ENCODE measurements at regions not wholly inside any gene's neighbourhood (a gene's known extent, or its start where the extent isn't known, plus 50 kb on each side); places are given as distances from the start of the nearest gene placed in this dataset.

GRCh38 chrX:109936598-109936997 lies 66.3 kb upstream of the TMEM164 start:
- peak in 2 of 4 donors; percentile 29 to 35 for ATAC-seq
- Histone ChIP-seq H3K9me3 (no peaks in the 10 kb centered on the region), H3K36me3 (no peaks in the 10 kb centered on the region), H3K27me3 (peaks cover 0 to 17% (median 0%) of the 10 kb centered on the region in 9 donors), H3K4me3 (no peak overlapping the region), H3K4me1 (no peaks in the 10 kb centered on the region), H3K27ac (no peak overlapping the region)
- 59 to 76% (median 63%) methylated on average over 4 of the region's 4 CpGs for WGBS, 4 donors
- no peak for DNase-seq
- TF ChIP-seq CTCF (IDR thresholded peaks at IDR 0.05): no peak
- TF ChIP-seq POLR2A (IDR thresholded peaks at IDR 0.05): no peak
- intact Hi-C loops (cut with DNase I): no loop called here

GRCh38 chrX:109939498-109939897 lies 63.4 kb upstream of the TMEM164 start:
- no peak for DNase-seq
- H3K27me3 ChIP-seq: peaks cover 0 to 29% (median 0%) of the 10 kb centered on the region in 9 donors
- H3K27ac ChIP-seq: no peak overlapping the region
- intact Hi-C loops (cut with DNase I): no loop called here
- H3K36me3 ChIP-seq: no peaks in the 10 kb centered on the region
- H3K4me3 ChIP-seq: no peak overlapping the region
- no peak for ATAC-seq
- TF ChIP-seq POLR2A (IDR thresholded peaks at IDR 0.05) (no peak), CTCF (IDR thresholded peaks at IDR 0.05) (no peak)
- no peaks in the 10 kb centered on the region for H3K4me1 ChIP-seq
- 75 to 96% (median 85%) methylated on average over 2 of the region's 2 CpGs for WGBS, 4 donors
- H3K9me3 ChIP-seq: no peaks in the 10 kb centered on the region

GRCh38 chrX:109940411-109940810 lies 62.5 kb upstream of the TMEM164 start:
- Histone ChIP-seq H3K9me3 (no peaks in the 10 kb centered on the region), H3K4me1 (no peaks in the 10 kb centered on the region), H3K27ac (no peak overlapping the region), H3K27me3 (peaks cover 0 to 29% (median 0%) of the 10 kb centered on the region in 9 donors), H3K36me3 (no peaks in the 10 kb centered on the region), H3K4me3 (no peak overlapping the region)
- DNase-seq: no peak
- TF ChIP-seq CTCF (IDR thresholded peaks at IDR 0.05) (no peak), POLR2A (IDR thresholded peaks at IDR 0.05) (no peak)
- no peak for ATAC-seq
- intact Hi-C loops (cut with DNase I): no loop called here
- WGBS, 4 donors: 69 to 97% (median 92%) methylated on average over 2 of the region's 2 CpGs

- intact Hi-C loops (cut with DNase I): no loop called here
- H3K36me3 ChIP-seq: no peaks in the 10 kb centered on the region
- TF ChIP-seq CTCF (IDR thresholded peaks at IDR 0.05) (no peak), POLR2A (IDR thresholded peaks at IDR 0.05) (no peak)
- ATAC-seq: no peak
- no peak overlapping the region for H3K27ac ChIP-seq
- H3K4me1 ChIP-seq: no peaks in the 10 kb centered on the region
- WGBS, 4 donors: 57 to 74% (median 66%) methylated on average over 2 of the region's 2 CpGs
- H3K4me3 ChIP-seq: no peak overlapping the region
- H3K27me3 ChIP-seq: peaks cover 0 to 21% (median 0%) of the 10 kb centered on the region in 9 donors
- no peak for DNase-seq
- H3K9me3 ChIP-seq: no peaks in the 10 kb centered on the region
Measured at GRCh38 chrX:109943092-109943739, 59.7 kb upstream of the TMEM164 start.
